Tibial nerve (tissue), 4 donors: ENCODE measurements at regions not wholly inside any gene's neighbourhood (a gene's known extent, or its start where the extent isn't known, plus 50 kb on each side); places are given as distances from the start of the nearest gene placed in this dataset.

Experiments
- DNase-seq, 2 donors: peaks; one replicate each; pipeline ENCODE4 v3.0.0-alpha.2; 2019; ENCODE audit warnings: low spot score in 2 of 2
- H3K27ac ChIP-seq, 4 donors: fragments of 200-600 bp; sonication (generic) in 3 of 4; one replicate each; pipeline ENCODE4 v1.5.1; 2017 to 2019; ENCODE audit warnings: mild to moderate bottlenecking in 1 of 4
- H3K27me3 ChIP-seq, 2 donors: fragments of 200-600 bp; sonication (generic) in 1 of 2; one replicate each; pipeline versions ENCODE4 v1.5.1 to v1.6.0; 2017 to 2019
- H3K36me3 ChIP-seq, 3 donors: fragments of 200-600 bp; sonication (generic); one replicate each; pipeline ENCODE4 v1.5.1; 2018 to 2019
- H3K4me1 ChIP-seq, 4 donors: fragments of 200-600 bp; sonication (generic) in 3 of 4; one replicate each; pipeline ENCODE4 v1.5.1; 2017 to 2019
- H3K4me3 ChIP-seq, 4 donors: fragments of 200-600 bp; sonication (generic) in 3 of 4; one replicate each; pipeline ENCODE4 v1.5.1; 2017 to 2019; ENCODE audit warnings: mild to moderate bottlenecking in 1 of 4, moderate library complexity in 1 of 4
- H3K9me3 ChIP-seq, 4 donors: fragments of 200-600 bp; sonication (generic) in 3 of 4; one replicate each; pipeline ENCODE4 v1.5.1; 2017 to 2019
- CTCF ChIP-seq, 5 experiments: fragments of 200-600 bp in 3 of 5; fragments of 450-650 bp in 2 of 5; sonication (generic) in 3 of 5; IDR thresholded peaks; one replicate each; pipeline ENCODE4 v1.5.1; 2016 to 2019; ENCODE audit warnings: antibody characterized with exemption in 5 of 5, mild to moderate bottlenecking in 3 of 5, moderate library complexity in 2 of 5
- EP300 ChIP-seq, 2 donors: sonication (generic); formaldehyde crosslinking; IDR thresholded peaks; one replicate each; pipeline ENCODE4 v1.6.1; 2017; ENCODE audit warnings: antibody characterized with exemption in 2 of 2, mild to moderate bottlenecking in 1 of 2
- POLR2A ChIP-seq, 2 donors: fragments of 450-650 bp; IDR thresholded peaks; one replicate each; pipeline ENCODE4 v1.6.1; 2017; ENCODE audit warnings: antibody characterized with exemption in 2 of 2, mild to moderate bottlenecking in 2 of 2, moderate library complexity in 2 of 2
- WGBS, 2 donors: methylation state at CpG; one replicate each; pipeline ENCODE4 v1.1.5; 2018; 5-methylcytosine and 5-hydroxymethylcytosine counted together

- Histone ChIP-seq H3K4me3 (no peak overlapping the region), H3K27ac (no peak overlapping the region), H3K9me3 (no peaks in the 10 kb centered on the region), H3K36me3 (no peaks in the 10 kb centered on the region), H3K4me1 (no peaks in the 10 kb centered on the region), H3K27me3 (no peaks in the 10 kb centered on the region)
- no peak for DNase-seq
- 66 to 79% methylated on average over 8 of the region's 8 CpGs for WGBS, 2 donors
- no peak for TF ChIP-seq CTCF (IDR thresholded peaks at IDR 0.05)
- no peak for TF ChIP-seq POLR2A (IDR thresholded peaks at IDR 0.05)
- TF ChIP-seq EP300 (IDR thresholded peaks at IDR 0.05) = no peak
Observed at GRCh38 chr16:13305019-13305755, 403.8 kb downstream of the SHISA9 start.

- no peaks in the 10 kb centered on the region for H3K4me1 ChIP-seq
- DNase-seq = no peak
- no peaks in the 10 kb centered on the region for H3K36me3 ChIP-seq
- H3K27ac ChIP-seq = no peak overlapping the region
- no peaks in the 10 kb centered on the region for H3K9me3 ChIP-seq
- no peak for TF ChIP-seq POLR2A (IDR thresholded peaks at IDR 0.05)
- TF ChIP-seq EP300 (IDR thresholded peaks at IDR 0.05) = no peak
- no peak for TF ChIP-seq CTCF (IDR thresholded peaks at IDR 0.05)
- WGBS, 2 donors = 27 to 29% methylated on average over 2 of the region's 2 CpGs
- no peaks in the 10 kb centered on the region for H3K27me3 ChIP-seq
- H3K4me3 ChIP-seq = no peak overlapping the region
Observed at GRCh38 chr16:13306161-13306995, 405.0 kb downstream of the SHISA9 start.

GRCh38 chr16:13307255-13307654 lies 405.9 kb downstream of the SHISA9 start:
- H3K27me3 ChIP-seq = no peaks in the 10 kb centered on the region
- TF ChIP-seq CTCF (IDR thresholded peaks at IDR 0.05) (no peak), POLR2A (IDR thresholded peaks at IDR 0.05) (no peak), EP300 (IDR thresholded peaks at IDR 0.05) (no peak)
- no peaks in the 10 kb centered on the region for H3K4me1 ChIP-seq
- 51 to 60% methylated on average over 4 of the region's 4 CpGs for WGBS, 2 donors
- DNase-seq = no peak
- H3K36me3 ChIP-seq = no peaks in the 10 kb centered on the region
- no peaks in the 10 kb centered on the region for H3K9me3 ChIP-seq
- no peak overlapping the region for H3K27ac ChIP-seq
- H3K4me3 ChIP-seq = no peak overlapping the region

- Histone ChIP-seq H3K9me3 (no peaks in the 10 kb centered on the region), H3K27ac (no peak overlapping the region), H3K27me3 (no peaks in the 10 kb centered on the region), H3K36me3 (no peaks in the 10 kb centered on the region), H3K4me3 (no peak overlapping the region), H3K4me1 (no peaks in the 10 kb centered on the region)
- no peak for TF ChIP-seq EP300 (IDR thresholded peaks at IDR 0.05)
- DNase-seq = no peak
- WGBS, 2 donors = 74 to 76% methylated on average over 5 of the region's 5 CpGs
Observed at GRCh38 chr16:13307851-13308250, 406.5 kb downstream of the SHISA9 start.

GRCh38 chr16:13312063-13312462 lies 410.7 kb downstream of the SHISA9 start:
- Histone ChIP-seq H3K4me1 (no peaks in the 10 kb centered on the region), H3K4me3 (no peak overlapping the region), H3K27me3 (no peaks in the 10 kb centered on the region), H3K9me3 (no peaks in the 10 kb centered on the region), H3K27ac (no peak overlapping the region), H3K36me3 (no peaks in the 10 kb centered on the region)
- no peak for DNase-seq
- no peak for TF ChIP-seq POLR2A (IDR thresholded peaks at IDR 0.05)
- no peak for TF ChIP-seq EP300 (IDR thresholded peaks at IDR 0.05)
- no peak for TF ChIP-seq CTCF (IDR thresholded peaks at IDR 0.05)
- 87 to 89% methylated on average over 1 of the region's 1 CpG for WGBS, 2 donors
